ENCODE measurements at regions not wholly inside any gene's neighbourhood (a gene's known extent, or its start where the extent isn't known, plus 50 kb on each side); places are given as distances from the start of the nearest gene placed in this dataset.

- no peak for TF ChIP-seq EZH2 (IDR thresholded peaks at IDR 0.05; ENCODE audit: borderline replicate concordance, insufficient read depth, low read length, poor library complexity, severe bottlenecking)
- no peak for TF ChIP-seq CTCF (IDR thresholded peaks at IDR 0.05; ENCODE audit: poor library complexity, severe bottlenecking)
- TF ChIP-seq POLR2AphosphoS5 (IDR thresholded peaks at IDR 0.05) = no peak
- TF ChIP-seq EP300 (conservative IDR thresholded peaks at IDR 0.05; ENCODE audit: poor library complexity, severe bottlenecking) = no peak
- no peak for TF ChIP-seq RAD21 (conservative IDR thresholded peaks at IDR 0.05)
- no peak for TF ChIP-seq REST (IDR thresholded peaks at IDR 0.05; ENCODE audit: borderline replicate concordance)
- no peak for TF ChIP-seq SMC3 (conservative IDR thresholded peaks at IDR 0.05; ENCODE audit: poor library complexity)
- no peak for TF ChIP-seq TAF1 (IDR thresholded peaks at IDR 0.05; ENCODE audit: low read depth)
- no peak for TF ChIP-seq MXI1 (conservative IDR thresholded peaks at IDR 0.05; ENCODE audit: poor library complexity, severe bottlenecking)
Observed at GRCh38 chr3:88773766-88774165, 333.7 kb upstream of the EPHA3 start.

Measured in neural cell (in vitro differentiated cells).